Astrocyte (in vitro differentiated cells and primary cell): ENCODE measurements at regions not wholly inside any gene's neighbourhood (a gene's known extent, or its start where the extent isn't known, plus 50 kb on each side); places are given as distances from the start of the nearest gene placed in this dataset.
"Not testable (repeated sequence)": the region's sequence is repeated elsewhere in the genome, so short reads cannot be mapped to it uniquely, and the experiment has no call there.

Source experiments
- DNase-seq: peaks from one replicate; pipeline ENCODE4 v3.0.0-alpha.2; 2010; ENCODE audit warnings: low read depth
- FAIRE-seq: peaks from 2 replicates; lab custom pipeline; 2011; peaks lifted over from hg19 to GRCh38; lab: Jason Lieb, UNC
- H2AFZ ChIP-seq: 2 replicates; pipeline ENCODE4 v1.6.0; 2012; ENCODE audit warnings: low read depth, low read length, inconsistent platforms
- H3K27ac ChIP-seq: 2 replicates; pipeline ENCODE4 v1.5.1; 2011; ENCODE audit warnings: low read depth, low read length, inconsistent platforms
- H3K27me3 ChIP-seq: 2 replicates; pipeline ENCODE4 v1.6.0; 2011; ENCODE audit warnings: low read length, inconsistent platforms; ENCODE audit not compliant: insufficient read depth
- H3K36me3 ChIP-seq: 2 replicates; pipeline ENCODE4 v1.5.1; 2011; ENCODE audit warnings: low read length, inconsistent platforms; ENCODE audit not compliant: insufficient read depth
- H3K4me1 ChIP-seq: 2 replicates; pipeline ENCODE4 v1.5.1; 2011; ENCODE audit warnings: low read length, inconsistent platforms; ENCODE audit not compliant: insufficient read depth
- H3K4me2 ChIP-seq: 2 replicates; pipeline ENCODE4 v1.6.0; 2012; ENCODE audit warnings: low read length, inconsistent platforms
- H3K4me3 ChIP-seq: 2 replicates; pipeline ENCODE4 v1.5.1; 2011; ENCODE audit warnings: low read depth, mild to moderate bottlenecking, low read length, inconsistent platforms; ENCODE audit not compliant: insufficient read depth
- H3K79me2 ChIP-seq: 2 replicates; pipeline ENCODE4 v1.6.0; 2012; ENCODE audit warnings: mild to moderate bottlenecking, low read length, inconsistent platforms; ENCODE audit not compliant: insufficient read depth
- H3K9ac ChIP-seq: 2 replicates; pipeline ENCODE4 v1.6.0; 2012; ENCODE audit warnings: mild to moderate bottlenecking, low read length, inconsistent platforms
- H3K9me3 ChIP-seq: 2 replicates; pipeline ENCODE4 v1.5.1; 2012; ENCODE audit warnings: low read depth, mild to moderate bottlenecking, low read length, inconsistent platforms; ENCODE audit not compliant: insufficient read depth
- H4K20me1 ChIP-seq: 2 replicates; pipeline ENCODE4 v1.6.0; 2012; ENCODE audit warnings: low read length, inconsistent platforms; ENCODE audit not compliant: insufficient read depth
- H3K27ac Mint-ChIP-seq: one replicate; pipeline ENCODE4 v1.8.0; 2021; ENCODE audit warnings: mild to moderate bottlenecking, mixed read lengths; ENCODE audit not compliant: unreplicated experiment
- H3K27me3 Mint-ChIP-seq: one replicate; pipeline ENCODE4 v1.8.0; 2021; ENCODE audit warnings: low read depth, mixed read lengths; ENCODE audit not compliant: unreplicated experiment
- H3K36me3 Mint-ChIP-seq: one replicate; pipeline ENCODE4 v1.8.0; 2021; ENCODE audit warnings: low read depth, mixed read lengths; ENCODE audit not compliant: unreplicated experiment
- H3K4me1 Mint-ChIP-seq: one replicate; pipeline ENCODE4 v1.8.0; 2021; ENCODE audit warnings: low read depth, mixed read lengths; ENCODE audit not compliant: unreplicated experiment
- H3K4me3 Mint-ChIP-seq: one replicate; pipeline ENCODE4 v1.8.0; 2021; ENCODE audit warnings: mild to moderate bottlenecking, moderate library complexity, mixed read lengths; ENCODE audit not compliant: unreplicated experiment
- H3K9me3 Mint-ChIP-seq: one replicate; pipeline ENCODE4 v1.8.0; 2021; ENCODE audit warnings: mild to moderate bottlenecking, mixed read lengths; ENCODE audit not compliant: unreplicated experiment
- EZH2 ChIP-seq: IDR thresholded peaks from 2 replicates; pipeline ENCODE4 v1.6.1; 2012; ENCODE audit warnings: mild to moderate bottlenecking, low read length, inconsistent platforms; ENCODE audit not compliant: insufficient read depth
- TF ChIP-seq, protein P1 (sequence below): IDR thresholded peaks from 2 replicates; pipeline ENCODE4 v1.5.1; 2011; ENCODE audit warnings: low read depth, mild to moderate bottlenecking, inconsistent platforms, low read length, moderate library complexity; ENCODE audit not compliant: insufficient read depth

DNA sequence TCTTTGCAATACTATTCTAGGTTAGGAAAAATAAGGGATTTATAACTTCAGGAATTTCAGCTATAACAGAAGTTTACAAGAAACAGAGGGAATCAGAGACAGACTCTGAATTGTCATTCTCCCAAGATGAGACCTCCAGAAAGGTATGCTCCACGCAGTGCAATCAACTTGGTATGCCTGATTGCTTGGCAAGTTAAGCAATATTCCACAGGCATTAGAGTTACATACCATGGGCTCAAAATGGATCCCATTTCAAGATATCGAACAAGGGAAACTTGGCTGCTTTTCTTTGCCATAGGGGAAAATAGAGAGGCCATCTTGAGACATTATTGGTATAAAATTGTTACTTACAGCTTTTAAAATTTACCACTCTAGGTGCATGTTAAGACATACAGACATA is 615.6 kb upstream of the SOX9 start:
- Histone ChIP-seq H3K4me2 (no peak overlapping the region), H2AFZ (no peak overlapping the region), H3K27ac (no peak overlapping the region), H3K36me3 (no peaks in the 10 kb centered on the region), H3K27me3 (no peaks in the 10 kb centered on the region), H3K9me3 (no peaks in the 10 kb centered on the region), H3K79me2 (no peaks in the 10 kb centered on the region), H4K20me1 (no peaks in the 10 kb centered on the region), H3K4me3 (no peak overlapping the region), H3K9ac (no peak overlapping the region), H3K4me1 (peaks cover 6% of the 10 kb centered on the region)
- H3K9me3 Mint-ChIP-seq, result peaks cover 2% of the 10 kb centered on the region
- peaks cover 5% of the 10 kb centered on the region for H3K4me1 Mint-ChIP-seq
- H3K4me3 Mint-ChIP-seq, result no peak overlapping the region
- no peaks in the 10 kb centered on the region for H3K27me3 Mint-ChIP-seq
- TF ChIP-seq, protein P1, sequence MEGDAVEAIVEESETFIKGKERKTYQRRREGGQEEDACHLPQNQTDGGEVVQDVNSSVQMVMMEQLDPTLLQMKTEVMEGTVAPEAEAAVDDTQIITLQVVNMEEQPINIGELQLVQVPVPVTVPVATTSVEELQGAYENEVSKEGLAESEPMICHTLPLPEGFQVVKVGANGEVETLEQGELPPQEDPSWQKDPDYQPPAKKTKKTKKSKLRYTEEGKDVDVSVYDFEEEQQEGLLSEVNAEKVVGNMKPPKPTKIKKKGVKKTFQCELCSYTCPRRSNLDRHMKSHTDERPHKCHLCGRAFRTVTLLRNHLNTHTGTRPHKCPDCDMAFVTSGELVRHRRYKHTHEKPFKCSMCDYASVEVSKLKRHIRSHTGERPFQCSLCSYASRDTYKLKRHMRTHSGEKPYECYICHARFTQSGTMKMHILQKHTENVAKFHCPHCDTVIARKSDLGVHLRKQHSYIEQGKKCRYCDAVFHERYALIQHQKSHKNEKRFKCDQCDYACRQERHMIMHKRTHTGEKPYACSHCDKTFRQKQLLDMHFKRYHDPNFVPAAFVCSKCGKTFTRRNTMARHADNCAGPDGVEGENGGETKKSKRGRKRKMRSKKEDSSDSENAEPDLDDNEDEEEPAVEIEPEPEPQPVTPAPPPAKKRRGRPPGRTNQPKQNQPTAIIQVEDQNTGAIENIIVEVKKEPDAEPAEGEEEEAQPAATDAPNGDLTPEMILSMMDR, result no peak
- no peak for TF ChIP-seq EZH2
- no peaks in the 10 kb centered on the region for H3K36me3 Mint-ChIP-seq
- DNase-seq (peak; percentile 79), FAIRE-seq (peak; percentile 94)
- H3K27ac Mint-ChIP-seq, result peak overlapping the region; percentile 28

DNA sequence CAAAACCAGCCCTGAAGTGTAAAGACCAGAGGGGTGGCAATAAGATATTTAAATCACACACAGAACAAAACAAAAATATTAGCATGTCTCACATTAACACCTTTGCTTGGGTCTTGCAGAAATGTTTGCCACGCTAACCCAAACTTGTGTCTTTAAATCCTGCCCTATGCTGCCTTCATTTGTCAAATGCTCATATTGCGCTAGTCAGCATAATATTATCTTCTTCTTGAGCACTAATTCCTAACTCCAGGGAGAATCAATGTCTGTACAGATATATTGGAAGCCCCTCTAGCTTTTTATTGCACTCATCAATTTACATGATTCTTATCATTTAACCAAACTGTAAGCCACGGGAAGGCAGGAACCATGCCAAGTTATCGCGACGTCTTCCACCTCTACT is 614.8 kb upstream of the SOX9 start:
- FAIRE-seq (no peak), DNase-seq (no peak)
- Histone ChIP-seq H3K9ac (no peak overlapping the region), H3K27ac (no peak overlapping the region), H3K27me3 (no peaks in the 10 kb centered on the region), H3K36me3 (no peaks in the 10 kb centered on the region), H4K20me1 (no peaks in the 10 kb centered on the region), H3K4me2 (no peak overlapping the region), H3K79me2 (no peaks in the 10 kb centered on the region), H3K9me3 (no peaks in the 10 kb centered on the region), H3K4me3 (no peak overlapping the region), H2AFZ (no peak overlapping the region), H3K4me1 (peaks cover 6% of the 10 kb centered on the region)
- no peak overlapping the region for H3K27ac Mint-ChIP-seq
- H3K4me3 Mint-ChIP-seq, result no peak overlapping the region
- H3K27me3 Mint-ChIP-seq, result no peaks in the 10 kb centered on the region
- no peak for TF ChIP-seq EZH2
- TF ChIP-seq, protein P1, result no peak
- peaks cover 5% of the 10 kb centered on the region for H3K4me1 Mint-ChIP-seq
- H3K36me3 Mint-ChIP-seq, result no peaks in the 10 kb centered on the region
- H3K9me3 Mint-ChIP-seq, result peaks cover 2% of the 10 kb centered on the region

DNA sequence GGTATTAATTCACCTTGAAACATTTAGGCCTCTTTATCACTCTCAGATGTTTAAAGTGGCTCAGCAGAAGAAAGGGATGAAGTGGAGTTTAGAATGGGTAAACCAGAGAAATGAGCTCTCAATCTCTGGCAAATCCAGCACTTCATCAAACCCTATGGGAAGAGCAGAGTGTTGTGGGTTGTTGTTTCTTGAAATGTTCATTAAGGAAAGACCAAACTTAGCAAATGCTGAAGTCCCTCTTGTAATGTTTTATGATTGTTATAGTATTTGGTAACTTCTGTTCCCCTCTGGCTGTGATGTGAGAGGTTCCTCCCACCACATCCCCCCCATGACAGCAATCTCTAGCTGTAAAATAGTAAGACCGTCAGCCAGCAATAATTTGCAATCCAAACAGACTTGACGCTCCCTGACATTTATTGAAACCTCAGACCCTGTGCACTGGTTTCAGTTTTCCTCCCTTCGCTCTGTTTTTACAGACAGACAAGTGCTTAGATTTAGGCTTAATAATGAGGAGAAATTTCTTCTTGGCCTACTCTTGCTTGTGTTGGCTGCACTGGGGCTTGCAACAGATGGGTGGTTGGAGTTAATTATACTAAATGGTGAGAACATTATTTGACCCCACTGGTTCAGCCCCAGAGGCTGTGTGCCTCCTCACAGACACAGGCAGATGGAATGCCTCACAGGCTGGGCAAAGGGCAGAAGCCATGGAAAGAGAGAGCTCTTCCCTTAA is 609.4 kb upstream of the SOX9 start:
- no peak overlapping the region for H3K4me3 ChIP-seq
- no peak overlapping the region for H3K27ac Mint-ChIP-seq
- DNase-seq (no peak), FAIRE-seq (no peak)
- H3K36me3 ChIP-seq, result no peaks in the 10 kb centered on the region
- no peaks in the 10 kb centered on the region for H3K4me1 ChIP-seq
- no peaks in the 10 kb centered on the region for H3K4me1 Mint-ChIP-seq
- no peak overlapping the region for H3K4me2 ChIP-seq
- H3K27me3 Mint-ChIP-seq, result peaks cover 5% of the 10 kb centered on the region
- no peaks in the 10 kb centered on the region for H3K27me3 ChIP-seq
- no peaks in the 10 kb centered on the region for H4K20me1 ChIP-seq
- H2AFZ ChIP-seq, result no peak overlapping the region
- H3K4me3 Mint-ChIP-seq, result no peak overlapping the region
- no peak overlapping the region for H3K9ac ChIP-seq
- H3K27ac ChIP-seq, result no peak overlapping the region
- no peaks in the 10 kb centered on the region for H3K9me3 Mint-ChIP-seq
- H3K9me3 ChIP-seq, result no peaks in the 10 kb centered on the region
- H3K36me3 Mint-ChIP-seq, result no peaks in the 10 kb centered on the region
- no peaks in the 10 kb centered on the region for H3K79me2 ChIP-seq
- TF ChIP-seq, protein P1, result no peak
- TF ChIP-seq EZH2, result no peak

DNA sequence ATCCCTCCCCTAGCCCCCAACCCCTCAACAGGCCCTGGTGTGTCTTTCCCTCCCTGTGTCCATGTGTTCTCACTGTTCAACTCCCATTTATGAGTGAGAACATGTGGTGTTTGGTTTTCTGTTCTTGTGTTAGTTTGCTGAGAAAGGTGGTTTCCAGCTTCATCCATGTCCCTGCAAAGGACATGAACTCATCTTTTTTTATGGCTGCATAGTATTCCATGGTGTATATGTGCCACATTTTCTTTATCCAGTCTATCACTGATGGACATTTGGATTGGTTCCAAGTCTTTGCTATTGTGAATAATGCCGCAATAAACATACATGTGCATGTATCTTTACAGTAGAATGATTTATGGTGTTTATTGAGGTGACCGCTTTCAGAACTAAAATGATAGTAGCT is 607.1 kb upstream of the SOX9 start:
- H3K36me3 Mint-ChIP-seq, H3K9me3 ChIP-seq, H3K27me3 Mint-ChIP-seq, H3K4me2 ChIP-seq, H3K9me3 Mint-ChIP-seq, H3K79me2 ChIP-seq, H3K27ac Mint-ChIP-seq, DNase-seq, H3K4me1 Mint-ChIP-seq, H3K4me1 ChIP-seq, H3K36me3 ChIP-seq, H2AFZ ChIP-seq, FAIRE-seq, H3K27ac ChIP-seq, H4K20me1 ChIP-seq, H3K27me3 ChIP-seq, H3K9ac ChIP-seq, H3K4me3 ChIP-seq, H3K4me3 Mint-ChIP-seq: not testable (repeated sequence)
